ENCODE measurements at regions not wholly inside any gene's neighbourhood (a gene's known extent, or its start where the extent isn't known, plus 50 kb on each side); places are given as distances from the start of the nearest gene placed in this dataset.

GRCh38 chr16:61596655-61597054 is 439.6 kb downstream of the CDH8 start:
- no peak for ATAC-seq
- no peaks in the 10 kb centered on the region for H3K36me3 ChIP-seq
- H3K4me1 ChIP-seq, result no peaks in the 10 kb centered on the region
- no peaks in the 10 kb centered on the region for H3K27me3 ChIP-seq
- no peak for DNase-seq
- H3K27ac ChIP-seq, result no peak overlapping the region
- no peaks in the 10 kb centered on the region for H3K9me3 ChIP-seq
- TF ChIP-seq CTCF (IDR thresholded peaks at IDR 0.05 in 4 of 5, conservative IDR thresholded peaks at IDR 0.05 in 1 of 5), result no peak
- TF ChIP-seq POLR2A (IDR thresholded peaks at IDR 0.05), result no peak
- intact Hi-C loops (cut with DNase I; ENCODE audit: low total_unique reads) (no loop called here), in situ Hi-C loops (cut with MboI; ENCODE audit: low sequenced_read_pairs in 4 of 4) (no loop called here)
- no peak overlapping the region for H3K4me3 ChIP-seq

GRCh38 chr16:61595605-61596004 is 440.6 kb downstream of the CDH8 start:
- intact Hi-C loops (cut with DNase I; ENCODE audit: low total_unique reads), result no loop called here
- ATAC-seq, result no peak
- in situ Hi-C loops (cut with MboI; ENCODE audit: low sequenced_read_pairs in 4 of 4), result no loop called here

GRCh38 chr16:61590577-61590976 is 445.7 kb downstream of the CDH8 start:
- TF ChIP-seq POLR2A (IDR thresholded peaks at IDR 0.05), result no peak
- TF ChIP-seq CTCF (IDR thresholded peaks at IDR 0.05 in 4 of 5, conservative IDR thresholded peaks at IDR 0.05 in 1 of 5), result no peak

More at GRCh38 chr16:61595605-61596004, 440.6 kb downstream of the CDH8 start:
- no peak overlapping the region for H3K4me3 ChIP-seq
- DNase-seq, result no peak
- no peaks in the 10 kb centered on the region for H3K27me3 ChIP-seq
- H3K9me3 ChIP-seq, result no peaks in the 10 kb centered on the region
- H3K4me1 ChIP-seq, result no peaks in the 10 kb centered on the region
- no peaks in the 10 kb centered on the region for H3K36me3 ChIP-seq
- H3K27ac ChIP-seq, result no peak overlapping the region
- TF ChIP-seq POLR2A (IDR thresholded peaks at IDR 0.05), result no peak
- TF ChIP-seq CTCF (IDR thresholded peaks at IDR 0.05 in 4 of 5, conservative IDR thresholded peaks at IDR 0.05 in 1 of 5), result no peak

GRCh38 chr16:61587526-61587925 is 448.7 kb downstream of the CDH8 start:
- no peak for ATAC-seq
- in situ Hi-C loops (cut with MboI; ENCODE audit: low sequenced_read_pairs in 4 of 4), result no loop called here
- Histone ChIP-seq H3K36me3 (no peaks in the 10 kb centered on the region), H3K4me1 (no peaks in the 10 kb centered on the region), H3K27me3 (no peaks in the 10 kb centered on the region), H3K4me3 (no peak overlapping the region), H3K9me3 (no peaks in the 10 kb centered on the region), H3K27ac (no peak overlapping the region)
- intact Hi-C loops (cut with DNase I; ENCODE audit: low total_unique reads), result no loop called here
- no peak for DNase-seq
- no peak for TF ChIP-seq POLR2A (IDR thresholded peaks at IDR 0.05)
- TF ChIP-seq CTCF (IDR thresholded peaks at IDR 0.05 in 4 of 5, conservative IDR thresholded peaks at IDR 0.05 in 1 of 5), result no peak

More at GRCh38 chr16:61590577-61590976, 445.7 kb downstream of the CDH8 start:
- Histone ChIP-seq H3K27me3 (no peaks in the 10 kb centered on the region), H3K27ac (no peak overlapping the region), H3K4me1 (no peaks in the 10 kb centered on the region), H3K9me3 (no peaks in the 10 kb centered on the region), H3K4me3 (no peak overlapping the region), H3K36me3 (no peaks in the 10 kb centered on the region)
- ATAC-seq, result no peak
- DNase-seq, result no peak
- in situ Hi-C loops (cut with MboI; ENCODE audit: low sequenced_read_pairs in 4 of 4) (no loop called here), intact Hi-C loops (cut with DNase I; ENCODE audit: low total_unique reads) (no loop called here)

- no peak overlapping the region for H3K27ac ChIP-seq
- DNase-seq (no peak), ATAC-seq (no peak)
- no peak overlapping the region for H3K4me3 ChIP-seq
- in situ Hi-C loops (cut with MboI; ENCODE audit: low sequenced_read_pairs in 4 of 4), result no loop called here
- no peaks in the 10 kb centered on the region for H3K9me3 ChIP-seq
- H3K27me3 ChIP-seq, result no peaks in the 10 kb centered on the region
- intact Hi-C loops (cut with DNase I; ENCODE audit: low total_unique reads), result no loop called here
- no peaks in the 10 kb centered on the region for H3K36me3 ChIP-seq
- H3K4me1 ChIP-seq, result no peaks in the 10 kb centered on the region
- no peak for TF ChIP-seq POLR2A (IDR thresholded peaks at IDR 0.05)
- TF ChIP-seq CTCF (IDR thresholded peaks at IDR 0.05 in 4 of 5, conservative IDR thresholded peaks at IDR 0.05 in 1 of 5), result no peak
These were observed 454.7 kb downstream of the CDH8 start for GRCh38 chr16:61581417-61582046.
